HG03103 (cell line): ENCODE measurements at regions not wholly inside any gene's neighbourhood (a gene's known extent, or its start where the extent isn't known, plus 50 kb on each side); places are given as distances from the start of the nearest gene placed in this dataset.

ENCODE experiments used
- ATAC-seq: cut with Tn5 transposase; IDR thresholded peaks from one replicate; pipeline ENCODE4 v1.9.1; 2021; ENCODE audit warnings: low read depth; ENCODE audit not compliant: unreplicated experiment

GRCh38 chr4:180625653-180626052 lies 1617.5 kb upstream of the TENM3 start:
- ATAC-seq: no peak

DNA sequence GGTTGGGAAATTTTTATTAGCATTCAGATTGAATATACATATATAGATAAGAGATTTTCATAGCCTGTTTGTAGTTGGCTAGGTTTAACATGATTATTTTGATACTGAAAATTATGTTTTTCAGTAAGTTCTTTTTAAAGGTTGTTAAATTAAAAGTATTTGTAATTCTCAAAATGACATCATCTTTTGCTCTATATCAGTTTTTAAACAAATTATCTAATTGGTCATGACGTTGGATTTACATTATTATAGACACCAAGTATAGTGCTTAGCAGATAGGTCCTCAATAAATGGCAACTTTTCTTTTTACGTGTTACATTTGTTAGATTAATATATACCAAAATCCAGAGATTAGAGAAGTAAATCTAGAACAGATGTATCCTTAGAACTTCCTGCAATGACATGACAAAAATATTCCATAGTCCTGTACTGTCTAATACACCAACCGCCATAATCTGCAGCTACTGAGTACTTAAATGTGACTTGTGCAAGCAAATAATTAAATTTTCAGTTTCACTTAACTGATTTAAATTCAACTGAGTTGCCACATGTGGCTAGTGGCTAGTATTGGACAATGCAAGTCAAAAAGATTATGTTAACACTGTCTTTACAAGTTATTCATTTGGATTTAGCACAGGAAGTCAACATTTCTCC lies 1613.1 kb upstream of the TENM3 start:
- ATAC-seq: no peak

DNA sequence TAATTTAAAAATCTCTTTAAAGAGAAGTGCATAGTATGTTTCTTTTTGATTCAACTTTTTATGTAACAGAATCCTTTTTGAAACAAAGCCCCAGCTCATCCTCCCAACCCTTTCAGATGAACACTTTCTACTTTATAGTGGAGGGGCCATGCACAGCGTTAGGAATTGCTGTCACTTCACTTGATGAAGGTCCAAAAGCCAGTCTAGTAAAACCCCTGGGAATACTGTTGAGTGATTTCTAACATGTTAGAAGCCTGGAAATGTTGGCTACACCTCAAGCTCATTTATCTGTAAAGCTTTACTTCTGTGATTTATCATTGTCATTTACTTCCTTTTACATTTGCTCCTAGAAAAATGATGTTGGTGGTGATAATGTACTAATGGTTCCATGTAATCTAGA lies 1608.9 kb upstream of the TENM3 start:
- ATAC-seq: no peak

GRCh38 chr4:180635281-180635680 lies 1607.9 kb upstream of the TENM3 start:
- no peak for ATAC-seq

DNA sequence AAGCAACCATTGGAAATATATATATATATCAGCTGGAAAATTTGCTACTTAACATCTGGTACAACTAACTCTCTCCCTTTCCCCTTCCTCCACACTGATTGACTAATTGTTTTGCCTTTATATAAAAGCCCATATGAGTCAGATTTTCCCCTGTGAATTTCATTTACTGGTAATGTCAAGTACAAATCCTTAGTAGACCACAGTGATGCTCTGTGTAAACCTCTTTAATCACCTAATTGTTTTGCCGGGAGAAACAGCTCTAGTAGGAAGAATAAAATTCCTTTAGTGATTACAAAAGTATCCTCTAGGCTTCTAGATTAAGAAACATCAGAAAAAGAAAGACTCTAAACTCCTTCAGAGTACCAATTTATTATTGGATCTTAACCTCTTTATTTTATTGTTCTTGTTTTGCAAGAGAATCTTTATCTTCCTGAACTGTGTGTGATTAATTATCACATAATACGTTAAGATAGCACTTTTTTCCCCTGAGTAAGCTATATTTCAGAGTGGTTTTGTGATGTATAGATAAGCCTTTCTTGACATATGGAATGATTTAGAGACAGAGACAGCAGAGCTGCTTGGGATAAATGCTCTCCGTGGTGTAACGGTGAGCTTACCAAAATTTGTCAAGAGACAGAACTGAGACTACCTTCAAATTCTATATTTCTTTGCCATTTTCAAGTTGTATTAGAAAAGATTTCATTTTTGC lies 1606.4 kb upstream of the TENM3 start:
- ATAC-seq: no peak

DNA sequence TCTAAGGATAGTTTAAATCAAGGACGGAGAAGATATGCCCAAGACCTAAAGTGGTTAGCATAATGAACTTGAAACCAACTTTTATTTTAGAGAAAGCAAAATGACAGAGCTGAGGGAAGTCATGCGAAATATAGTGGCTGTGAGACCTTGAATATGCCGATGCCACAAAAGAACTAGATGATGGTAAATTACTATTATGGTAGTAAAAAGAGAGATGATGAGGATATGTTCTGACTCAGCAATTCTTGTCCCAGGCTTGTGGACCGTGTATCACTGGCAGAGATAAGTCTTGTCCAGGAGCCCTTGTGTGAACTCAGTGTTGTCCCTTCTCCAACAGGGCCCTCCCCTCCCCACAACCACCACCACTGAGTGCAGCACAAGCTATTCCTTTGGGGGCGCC lies 1605.6 kb upstream of the TENM3 start:
- no peak for ATAC-seq

DNA sequence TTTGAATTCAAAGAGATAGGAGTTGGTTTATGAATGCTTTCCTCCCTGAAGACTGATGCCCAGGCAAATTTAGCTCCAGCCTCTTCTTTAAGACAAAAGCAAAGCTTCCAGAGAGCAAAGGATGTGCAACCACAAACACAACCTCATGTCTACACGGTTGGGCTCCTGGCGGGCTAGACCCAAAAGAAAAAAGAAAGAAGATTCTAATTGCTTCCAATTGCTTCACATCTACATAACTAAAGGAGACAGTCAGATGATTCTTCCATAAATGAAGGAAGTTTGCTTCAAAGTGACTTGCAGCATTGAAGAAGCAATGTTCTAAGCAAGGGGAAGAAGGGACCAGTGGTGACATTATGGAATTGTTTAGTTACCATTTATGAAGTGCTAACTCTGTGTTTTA lies 1603.0 kb upstream of the TENM3 start:
- ATAC-seq: no peak

DNA sequence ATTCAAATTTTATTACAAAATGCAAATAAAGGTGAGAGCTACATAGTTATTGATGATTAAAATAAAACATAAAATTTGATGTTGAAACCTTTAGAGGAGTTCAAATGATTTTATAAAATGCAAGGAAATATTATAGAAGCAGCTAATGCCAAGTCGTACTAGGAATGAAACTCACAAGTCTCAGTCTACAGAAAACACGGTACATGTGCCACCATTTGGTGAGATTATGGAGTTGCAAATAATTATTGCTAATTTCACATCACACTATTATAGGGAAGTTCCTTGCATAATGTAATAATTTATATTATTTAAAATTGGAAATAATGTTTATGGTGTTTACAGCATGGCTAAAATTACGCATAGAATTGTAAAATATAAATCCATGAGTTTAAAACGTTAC lies 1601.7 kb upstream of the TENM3 start:
- no peak for ATAC-seq

- ATAC-seq: no peak
These were observed 1600.5 kb upstream of the TENM3 start for GRCh38 chr4:180642732-180643131.

- no peak for ATAC-seq
These were observed 1592.9 kb upstream of the TENM3 start for GRCh38 chr4:180650273-180650672.

GRCh38 chr4:180652533-180652932 lies 1590.7 kb upstream of the TENM3 start:
- ATAC-seq: no peak

GRCh38 chr4:180655886-180656285 lies 1587.3 kb upstream of the TENM3 start:
- no peak for ATAC-seq

GRCh38 chr4:180657881-180658280 lies 1585.3 kb upstream of the TENM3 start:
- no peak for ATAC-seq

DNA sequence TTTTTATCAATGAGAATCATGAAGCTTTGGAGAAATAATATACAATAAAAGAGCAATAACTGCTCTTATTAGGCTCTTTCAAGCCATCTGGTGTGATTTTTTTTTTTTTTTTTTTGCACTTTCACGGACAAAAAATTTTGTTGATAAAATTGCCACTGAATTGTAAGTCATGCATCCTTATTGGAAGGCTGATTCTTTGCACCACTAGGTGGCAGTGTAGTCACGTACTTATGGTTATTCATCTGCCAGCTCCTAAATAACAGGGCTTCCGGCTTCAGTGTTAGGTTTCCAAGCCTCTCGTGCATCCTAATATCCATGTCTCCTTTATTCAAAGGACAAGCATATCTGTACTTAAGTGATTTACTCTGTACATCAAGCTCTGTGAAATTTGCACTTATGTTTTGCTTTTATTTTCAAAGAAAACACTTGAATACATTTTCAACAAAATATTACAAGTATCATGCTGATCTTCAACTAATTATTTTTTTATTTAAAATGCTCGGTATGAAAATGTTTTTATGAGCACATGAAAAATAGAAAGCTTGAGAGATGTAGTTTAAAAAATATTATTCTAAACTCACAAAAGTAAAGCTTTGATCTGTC lies 1578.3 kb upstream of the TENM3 start:
- peak; percentile 77 for ATAC-seq

- ATAC-seq: no peak
These were observed 1577.7 kb upstream of the TENM3 start for GRCh38 chr4:180665481-180665880.

DNA sequence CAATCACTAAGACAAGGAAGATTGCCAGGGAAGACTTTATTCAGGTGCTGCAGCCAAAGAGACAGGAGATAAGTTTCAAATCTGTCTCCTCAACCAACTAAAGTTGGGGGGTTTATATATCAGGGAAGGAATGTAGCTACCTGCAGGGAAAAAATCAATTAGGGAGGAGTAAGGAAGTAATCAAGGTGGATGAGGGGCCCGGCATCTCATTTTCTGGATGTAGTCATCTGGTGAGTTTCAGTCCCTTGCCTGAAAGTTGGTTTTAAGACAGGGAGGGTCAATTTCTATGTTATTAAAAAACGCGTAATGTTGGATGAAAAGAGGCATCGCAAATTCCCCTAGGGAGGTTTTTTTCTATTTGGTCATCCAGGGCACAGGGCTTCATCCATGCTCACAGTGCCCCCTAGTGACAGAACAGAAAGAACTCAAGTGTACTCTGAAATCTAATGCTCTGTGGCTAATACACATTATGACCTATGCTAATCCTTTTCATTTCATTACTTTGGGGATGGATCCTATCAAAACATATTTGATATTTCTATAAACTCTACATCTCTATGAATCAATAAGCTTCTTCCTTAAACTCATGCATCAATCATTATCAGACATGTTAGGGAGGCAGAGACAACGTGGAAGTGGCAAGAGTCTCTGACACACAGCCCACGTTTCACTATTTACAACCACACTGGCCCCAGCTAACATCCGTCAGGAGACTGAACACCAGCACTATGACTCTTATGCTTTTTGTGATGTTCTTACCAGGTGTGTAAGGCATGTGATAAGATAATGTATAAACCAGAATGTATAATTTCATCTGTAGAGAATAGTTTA lies 1577.0 kb upstream of the TENM3 start:
- ATAC-seq: peak; percentile 67

DNA sequence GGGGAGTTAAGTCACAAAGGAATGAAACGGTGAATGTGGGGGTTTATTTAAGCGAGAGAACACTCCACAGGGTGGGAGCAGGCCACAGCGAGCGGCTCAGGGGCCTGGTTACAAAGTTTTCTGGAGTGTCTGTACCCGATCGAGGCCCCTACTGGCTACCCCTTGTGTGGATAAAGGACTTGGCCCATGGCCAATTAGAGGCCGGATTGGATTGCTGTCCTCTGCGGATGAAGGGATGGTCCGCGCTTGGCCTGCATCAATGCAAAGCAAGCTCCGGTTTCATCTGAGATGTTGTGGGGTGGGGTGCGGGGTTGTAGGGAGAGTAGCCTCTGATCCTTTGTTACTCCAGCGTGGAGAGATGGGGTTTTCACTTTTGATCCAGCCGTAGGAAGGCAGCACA lies 1574.5 kb upstream of the TENM3 start:
- ATAC-seq: no peak

DNA sequence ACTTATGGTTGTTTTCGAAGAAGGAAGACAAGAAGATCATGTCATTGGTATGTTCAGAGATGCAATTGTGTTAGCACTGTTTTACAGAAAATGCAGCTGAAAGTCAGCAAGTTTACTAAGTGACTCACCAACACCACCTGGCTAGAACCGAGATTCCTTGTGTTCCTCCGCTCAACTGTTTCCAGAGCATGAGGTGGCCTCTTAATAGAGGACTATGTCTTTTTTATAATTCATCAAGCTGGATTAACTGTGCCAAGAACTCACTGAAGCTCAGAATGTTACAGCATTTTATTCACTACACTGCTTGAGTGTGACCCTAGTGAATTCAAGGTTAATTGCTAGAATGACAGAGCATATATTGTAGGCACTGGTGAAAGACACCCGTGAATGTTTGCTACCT lies 1573.5 kb upstream of the TENM3 start:
- no peak for ATAC-seq

- no peak for ATAC-seq
These were observed 1568.4 kb upstream of the TENM3 start for GRCh38 chr4:180674619-180675358.

DNA sequence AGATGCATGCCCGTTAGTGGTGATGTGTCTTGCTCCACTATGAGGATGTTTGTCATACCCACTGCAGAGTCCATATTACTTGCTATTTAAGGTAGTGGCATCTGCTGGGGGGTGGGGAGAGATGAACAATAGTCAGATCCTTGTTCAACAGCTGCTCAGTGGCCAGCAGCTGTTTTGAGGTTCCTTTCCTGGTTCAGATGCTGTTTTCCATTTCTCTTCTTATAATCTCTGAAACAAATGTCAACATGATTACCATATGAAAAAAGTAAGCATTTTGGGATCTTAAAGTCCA lies 1567.9 kb upstream of the TENM3 start:
- ATAC-seq: no peak

- ATAC-seq: no peak
These were observed 1562.9 kb upstream of the TENM3 start for GRCh38 chr4:180680305-180680704.
